Activated naive CD4-positive, alpha-beta T cell treated with anti-CD3 and anti-CD28 coated beads for 36 hours (primary cell): ENCODE measurements at regions not wholly inside any gene's neighbourhood (a gene's known extent, or its start where the extent isn't known, plus 50 kb on each side); places are given as distances from the start of the nearest gene placed in this dataset.

Experiments used
- CTCF ChIA-PET: fragments of 350-600 bp; sonication (Branson Sonifier 250); formaldehyde crosslinking; loops from one replicate; lab custom pipeline; 2021; ENCODE audit warnings: antibody characterized with exemption; lab: Charles Lee
- DNase-seq: peaks from one replicate; pipeline ENCODE4 v3.0.0-alpha.2; 2020
- H3K27ac Mint-ChIP-seq: one replicate; pipeline ENCODE4 v1.8.0; 2021; ENCODE audit warnings: mild to moderate bottlenecking, mixed read lengths
- H3K27me3 Mint-ChIP-seq: one replicate; pipeline ENCODE4 v1.8.0; 2021; ENCODE audit warnings: low read depth, mixed read lengths
- H3K36me3 Mint-ChIP-seq: one replicate; pipeline ENCODE4 v1.8.0; 2021; ENCODE audit warnings: low read depth, mixed read lengths
- H3K4me1 Mint-ChIP-seq: one replicate; pipeline ENCODE4 v1.8.0; 2021; ENCODE audit warnings: low read depth, mixed read lengths
- H3K4me3 Mint-ChIP-seq: one replicate; pipeline ENCODE4 v1.8.0; 2021; ENCODE audit warnings: mild to moderate bottlenecking, moderate library complexity, mixed read lengths
- H3K9me3 Mint-ChIP-seq: one replicate; pipeline ENCODE4 v1.8.0; 2021; ENCODE audit warnings: mixed read lengths
- intact Hi-C: fragments of 100-400 bp; cut with micrococcal nuclease; formaldehyde crosslinking; loops from one replicate; pipeline ENCODE4 v1.15.1; 2023

DNA sequence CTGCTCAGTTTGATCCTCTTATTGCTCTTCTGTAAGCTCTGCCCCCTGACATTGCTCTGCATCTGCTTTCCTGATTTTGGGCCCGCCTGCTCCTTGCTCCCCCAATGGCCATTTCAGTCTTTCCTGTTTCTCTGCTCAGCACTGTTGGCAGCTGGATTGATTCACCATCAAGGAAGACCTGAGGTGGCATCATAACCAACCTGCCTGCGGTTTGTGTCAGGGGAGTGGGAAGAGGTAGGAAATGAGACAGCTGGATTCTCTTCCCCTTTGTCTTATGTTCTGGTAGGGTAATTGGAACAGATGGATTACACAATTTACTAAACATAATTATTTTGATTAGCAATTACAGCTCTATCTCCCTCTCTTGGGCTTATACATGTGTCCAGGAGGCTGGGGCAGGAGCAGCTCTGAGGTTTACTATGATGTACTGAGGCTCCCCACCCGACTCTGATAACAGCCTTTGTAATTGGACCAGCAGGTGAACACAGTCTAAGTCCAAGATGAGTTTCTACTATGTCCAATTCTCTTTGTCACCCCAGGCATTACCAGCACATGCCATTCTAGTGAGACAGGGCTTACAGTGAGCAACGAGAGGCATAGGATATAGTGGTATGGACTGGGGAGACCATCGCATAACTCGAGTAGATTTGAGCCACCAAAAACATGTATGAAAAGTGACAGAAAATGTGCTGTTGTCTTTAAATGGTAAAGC, 151.8 kb upstream of the MMADHC start:
- CTCF ChIA-PET, result no interaction called here
- H3K4me3 Mint-ChIP-seq, result no peak overlapping the region
- H3K27me3 Mint-ChIP-seq, result no peaks in the 10 kb centered on the region
- H3K36me3 Mint-ChIP-seq, result no peaks in the 10 kb centered on the region
- no peak overlapping the region for H3K27ac Mint-ChIP-seq
- no peaks in the 10 kb centered on the region for H3K4me1 Mint-ChIP-seq
- DNase-seq, result no peak
- H3K9me3 Mint-ChIP-seq, result no peaks in the 10 kb centered on the region
- intact Hi-C loops, result no loop called here

- H3K4me1 Mint-ChIP-seq, result no peaks in the 10 kb centered on the region
- no peaks in the 10 kb centered on the region for H3K27me3 Mint-ChIP-seq
- CTCF ChIA-PET, result no interaction called here
- H3K4me3 Mint-ChIP-seq, result no peak overlapping the region
- intact Hi-C loops, result no loop called here
- H3K9me3 Mint-ChIP-seq, result no peaks in the 10 kb centered on the region
- no peaks in the 10 kb centered on the region for H3K36me3 Mint-ChIP-seq
- no peak overlapping the region for H3K27ac Mint-ChIP-seq
- no peak for DNase-seq
Measured at GRCh38 chr2:149738767-149739166, 151.2 kb upstream of the MMADHC start.

DNA sequence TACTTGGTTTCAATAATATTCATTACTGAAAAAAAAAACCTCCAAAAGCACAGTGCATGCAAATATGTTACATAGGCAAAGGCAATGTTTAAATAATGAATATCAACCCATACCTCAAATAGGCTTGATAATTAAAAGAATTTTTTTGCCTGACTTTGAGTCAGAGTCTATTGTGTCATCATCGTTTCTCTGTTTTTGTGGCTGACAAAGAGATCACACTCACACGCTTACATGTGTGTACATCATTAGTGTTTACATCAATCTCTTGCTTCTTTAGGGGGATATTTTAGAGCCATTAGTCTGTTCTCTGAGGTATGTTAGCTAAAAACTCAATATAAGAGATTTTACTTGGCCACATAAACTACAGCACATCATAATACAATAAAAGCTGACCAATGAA, 150.3 kb upstream of the MMADHC start:
- no peaks in the 10 kb centered on the region for H3K36me3 Mint-ChIP-seq
- intact Hi-C loops, result no loop called here
- no peak overlapping the region for H3K27ac Mint-ChIP-seq
- no peaks in the 10 kb centered on the region for H3K27me3 Mint-ChIP-seq
- no peaks in the 10 kb centered on the region for H3K4me1 Mint-ChIP-seq
- CTCF ChIA-PET, result no interaction called here
- no peaks in the 10 kb centered on the region for H3K9me3 Mint-ChIP-seq
- DNase-seq, result no peak
- no peak overlapping the region for H3K4me3 Mint-ChIP-seq

GRCh38 chr2:149735237-149735958, 147.8 kb upstream of the MMADHC start:
- CTCF ChIA-PET, result no interaction called here
- intact Hi-C loops, result no loop called here
- H3K27me3 Mint-ChIP-seq, result no peaks in the 10 kb centered on the region
- no peaks in the 10 kb centered on the region for H3K36me3 Mint-ChIP-seq
- no peak overlapping the region for H3K4me3 Mint-ChIP-seq
- H3K9me3 Mint-ChIP-seq, result no peaks in the 10 kb centered on the region
- DNase-seq, result no peak
- no peak overlapping the region for H3K27ac Mint-ChIP-seq
- H3K4me1 Mint-ChIP-seq, result no peaks in the 10 kb centered on the region

DNA sequence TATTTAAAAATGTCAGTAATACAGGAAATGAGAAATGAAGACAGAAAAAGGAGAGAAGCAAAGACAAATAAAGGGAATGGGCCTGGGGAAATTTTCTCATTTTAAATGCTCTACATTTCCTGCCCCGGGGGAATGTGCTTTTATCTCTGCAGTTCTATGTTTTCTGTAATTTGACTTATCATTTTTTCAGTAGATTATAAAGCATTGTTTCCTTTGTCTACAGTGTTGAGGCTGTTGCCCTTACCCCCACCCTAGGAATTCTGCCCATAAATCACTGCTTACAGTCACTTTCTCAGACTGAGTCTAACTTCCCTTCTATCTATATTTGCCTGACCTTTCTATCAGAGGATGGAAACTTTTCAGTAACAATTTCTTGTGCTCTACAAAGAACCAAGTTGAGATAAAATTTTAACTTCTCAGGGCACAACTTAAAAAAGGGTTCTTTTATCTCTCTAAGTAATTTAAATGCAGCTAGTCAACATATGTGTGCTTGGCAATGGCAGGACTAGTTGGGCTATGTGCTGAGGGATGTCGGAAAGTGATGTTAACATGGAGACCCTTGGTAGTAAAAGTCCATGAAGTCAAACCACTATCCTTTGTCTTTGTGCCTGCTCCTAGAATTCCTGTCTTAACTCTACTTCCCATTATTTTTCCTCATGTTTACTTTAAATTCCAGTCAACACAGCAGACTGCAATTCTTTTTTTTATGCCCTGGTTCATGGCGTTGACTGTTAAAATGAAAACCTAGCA, 146.5 kb upstream of the MMADHC start:
- no peaks in the 10 kb centered on the region for H3K36me3 Mint-ChIP-seq
- H3K4me3 Mint-ChIP-seq, result no peak overlapping the region
- no peaks in the 10 kb centered on the region for H3K9me3 Mint-ChIP-seq
- no peaks in the 10 kb centered on the region for H3K27me3 Mint-ChIP-seq
- intact Hi-C loops, result no loop called here
- no peak for DNase-seq
- H3K4me1 Mint-ChIP-seq, result no peaks in the 10 kb centered on the region
- CTCF ChIA-PET, result no interaction called here
- no peak overlapping the region for H3K27ac Mint-ChIP-seq

GRCh38 chr2:149732730-149733290, 145.2 kb upstream of the MMADHC start:
- DNase-seq, result no peak
- no peak overlapping the region for H3K27ac Mint-ChIP-seq
- no peak overlapping the region for H3K4me3 Mint-ChIP-seq
- no peaks in the 10 kb centered on the region for H3K36me3 Mint-ChIP-seq
- H3K27me3 Mint-ChIP-seq, result no peaks in the 10 kb centered on the region
- no peaks in the 10 kb centered on the region for H3K4me1 Mint-ChIP-seq
- no peaks in the 10 kb centered on the region for H3K9me3 Mint-ChIP-seq
- intact Hi-C loops, result no loop called here
- CTCF ChIA-PET, result no interaction called here

GRCh38 chr2:149732001-149732685, 144.6 kb upstream of the MMADHC start:
- H3K27me3 Mint-ChIP-seq, result no peaks in the 10 kb centered on the region
- H3K4me3 Mint-ChIP-seq, result no peak overlapping the region
- CTCF ChIA-PET, result no interaction called here
- no peak for DNase-seq
- H3K9me3 Mint-ChIP-seq, result no peaks in the 10 kb centered on the region
- H3K36me3 Mint-ChIP-seq, result no peaks in the 10 kb centered on the region
- H3K4me1 Mint-ChIP-seq, result no peaks in the 10 kb centered on the region
- H3K27ac Mint-ChIP-seq, result no peak overlapping the region
- intact Hi-C loops, result no loop called here

GRCh38 chr2:149731079-149731478, 143.5 kb upstream of the MMADHC start:
- Mint-ChIP-seq H3K4me3 (no peak overlapping the region), H3K27me3 (peaks cover 3% of the 10 kb centered on the region), H3K9me3 (no peaks in the 10 kb centered on the region), H3K36me3 (no peaks in the 10 kb centered on the region), H3K4me1 (no peaks in the 10 kb centered on the region), H3K27ac (no peak overlapping the region)
- intact Hi-C loops, result no loop called here
- DNase-seq, result no peak
- CTCF ChIA-PET, result no interaction called here

DNA sequence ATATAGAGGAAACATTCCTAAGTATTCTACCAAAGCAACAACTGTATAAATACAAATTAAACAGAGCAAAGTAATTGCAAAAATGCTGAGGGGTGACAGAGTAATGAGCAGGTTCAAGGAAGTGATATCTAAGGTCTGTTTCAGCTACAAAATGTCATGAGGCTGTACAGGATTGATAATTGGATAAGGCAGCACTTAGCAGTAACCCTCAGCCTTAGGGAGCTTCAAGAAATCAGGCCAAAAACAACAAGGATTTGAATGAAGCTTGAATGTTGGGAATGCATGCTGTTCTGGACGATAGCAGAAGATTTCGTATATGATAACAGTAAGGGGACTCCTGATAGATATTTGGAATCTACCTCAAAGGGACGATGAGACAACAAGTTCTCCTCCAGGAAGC, 142.0 kb upstream of the MMADHC start:
- peaks cover 6% of the 10 kb centered on the region for H3K27me3 Mint-ChIP-seq
- no peak for DNase-seq
- no peak overlapping the region for H3K27ac Mint-ChIP-seq
- H3K4me3 Mint-ChIP-seq, result no peak overlapping the region
- CTCF ChIA-PET, result no interaction called here
- intact Hi-C loops, result no loop called here
- no peaks in the 10 kb centered on the region for H3K4me1 Mint-ChIP-seq
- H3K36me3 Mint-ChIP-seq, result no peaks in the 10 kb centered on the region
- H3K9me3 Mint-ChIP-seq, result no peaks in the 10 kb centered on the region

DNA sequence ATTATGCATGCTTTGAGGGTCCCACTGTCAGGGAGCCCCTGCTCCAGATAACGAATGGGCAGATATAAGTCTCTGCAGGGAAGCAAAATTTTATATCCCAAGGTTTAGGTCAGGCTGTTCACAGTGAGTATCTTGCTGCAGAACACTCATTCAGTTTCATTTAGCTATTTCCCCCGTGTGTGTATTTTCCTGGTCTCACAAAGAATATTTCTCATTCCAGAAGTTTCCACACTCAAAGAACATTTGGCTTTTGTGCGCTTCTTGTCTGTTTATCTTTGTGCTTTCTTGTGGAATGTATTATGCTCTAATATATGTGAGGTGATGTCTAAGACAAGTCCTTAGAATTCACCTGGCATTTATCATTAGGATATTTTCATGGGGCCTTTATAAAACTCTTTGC, 140.4 kb upstream of the MMADHC start:
- Mint-ChIP-seq H3K4me1 (no peaks in the 10 kb centered on the region), H3K27me3 (peaks cover 6% of the 10 kb centered on the region), H3K36me3 (no peaks in the 10 kb centered on the region), H3K27ac (no peak overlapping the region), H3K4me3 (no peak overlapping the region), H3K9me3 (no peaks in the 10 kb centered on the region)
- intact Hi-C loops, result no loop called here
- DNase-seq, result no peak
- CTCF ChIA-PET, result interaction anchor here (0.7 kb wide), 1 partner anchor 57 kb away, joined by 3 read pairs; no protein-coding TSS in a partner anchor

- H3K4me1 Mint-ChIP-seq, result no peaks in the 10 kb centered on the region
- H3K36me3 Mint-ChIP-seq, result no peaks in the 10 kb centered on the region
- peaks cover 6% of the 10 kb centered on the region for H3K27me3 Mint-ChIP-seq
- H3K27ac Mint-ChIP-seq, result no peak overlapping the region
- H3K9me3 Mint-ChIP-seq, result no peaks in the 10 kb centered on the region
- H3K4me3 Mint-ChIP-seq, result no peak overlapping the region
- CTCF ChIA-PET, result no interaction called here
- DNase-seq, result no peak
- intact Hi-C loops, result no loop called here
Measured at GRCh38 chr2:149725234-149725633, 137.7 kb upstream of the MMADHC start.

- peaks cover 6% of the 10 kb centered on the region for H3K27me3 Mint-ChIP-seq
- no peaks in the 10 kb centered on the region for H3K4me1 Mint-ChIP-seq
- no peak overlapping the region for H3K27ac Mint-ChIP-seq
- no peak for DNase-seq
- CTCF ChIA-PET, result no interaction called here
- H3K9me3 Mint-ChIP-seq, result no peaks in the 10 kb centered on the region
- intact Hi-C loops, result no loop called here
- H3K36me3 Mint-ChIP-seq, result no peaks in the 10 kb centered on the region
- no peak overlapping the region for H3K4me3 Mint-ChIP-seq
Measured at GRCh38 chr2:149724091-149724490, 136.5 kb upstream of the MMADHC start.
